Fibroblast of pulmonary artery (primary cell): ENCODE measurements at regions not wholly inside any gene's neighbourhood (a gene's known extent, or its start where the extent isn't known, plus 50 kb on each side); places are given as distances from the start of the nearest gene placed in this dataset.

ENCODE experiments used
- DNase-seq: peaks from one replicate; pipeline ENCODE4 v3.0.0-alpha.2; 2010; ENCODE audit warnings: low read depth
- H3K4me3 ChIP-seq: replicated peaks from 2 replicates; pipeline ENCODE4 v1.5.1; 2011; ENCODE audit warnings: low read depth, mild to moderate bottlenecking, control low read depth, low read length, moderate library complexity
- CTCF ChIP-seq: IDR thresholded peaks from 2 replicates; pipeline ENCODE4 v1.5.1; 2011; ENCODE audit warnings: mild to moderate bottlenecking, control low read depth, low read length, inconsistent platforms; ENCODE audit errors: missing control alignments

- DNase-seq = no peak
- H3K4me3 ChIP-seq = no peak overlapping the region
- no peak for TF ChIP-seq CTCF
These were observed 525.7 kb downstream of the RAB28 start for GRCh38 chr4:12958436-12958835.

- no peak for DNase-seq
- TF ChIP-seq CTCF = no peak
- no peak overlapping the region for H3K4me3 ChIP-seq
These were observed 527.0 kb downstream of the RAB28 start for GRCh38 chr4:12957108-12957507.

- H3K4me3 ChIP-seq = no peak overlapping the region
- no peak for DNase-seq
- TF ChIP-seq CTCF = no peak
These were observed 528.1 kb downstream of the RAB28 start for GRCh38 chr4:12956026-12956425.

- no peak for TF ChIP-seq CTCF
- no peak for DNase-seq
- H3K4me3 ChIP-seq = no peak overlapping the region
These were observed 534.2 kb downstream of the RAB28 start for GRCh38 chr4:12949719-12950490.

GRCh38 chr4:12943069-12943468 lies 541.1 kb downstream of the RAB28 start:
- no peak for TF ChIP-seq CTCF
- H3K4me3 ChIP-seq = no peak overlapping the region
- no peak for DNase-seq

GRCh38 chr4:12933760-12934221 lies 550.3 kb downstream of the RAB28 start:
- DNase-seq = no peak
- no peak overlapping the region for H3K4me3 ChIP-seq
- no peak for TF ChIP-seq CTCF
